ENCODE measurements at regions not wholly inside any gene's neighbourhood (a gene's known extent, or its start where the extent isn't known, plus 50 kb on each side); places are given as distances from the start of the nearest gene placed in this dataset.

GRCh38 chr5:130871346-130872086 is 293.5 kb downstream of the HINT1 start:
- TF ChIP-seq CEBPB (IDR thresholded peaks at IDR 0.05; ENCODE audit: borderline replicate concordance in 1 of 2, low read depth in 2 of 2, low read length in 2 of 2) (no peak), TAF1 (IDR thresholded peaks at IDR 0.05; ENCODE audit: borderline replicate concordance, low read depth, low read length) (no peak), REST (IDR thresholded peaks at IDR 0.05; ENCODE audit: low read depth, low read length) (no peak), POLR2A (IDR thresholded peaks at IDR 0.05; ENCODE audit: low read depth, low read length) (no peak), FOXK2 (IDR thresholded peaks at IDR 0.05) (no peak), CTCF (IDR thresholded peaks at IDR 0.05 in 2 of 3, conservative IDR thresholded peaks at IDR 0.05 in 1 of 3; ENCODE audit: control insufficient read depth in 2 of 3, extremely low read depth in 1 of 3, insufficient read depth in 1 of 3, low read depth in 3 of 3, low read length in 3 of 3) (peak; percentile 64 to 66 (median 65)), EZH2 (IDR thresholded peaks at IDR 0.05; ENCODE audit: borderline replicate concordance, control insufficient read depth, low read depth, low read length) (no peak), SIN3A (IDR thresholded peaks at IDR 0.05; ENCODE audit: low read depth, low read length) (no peak), RELA (IDR thresholded peaks at IDR 0.05; ENCODE audit: borderline replicate concordance, partially characterized antibody) (no peak)
